ENCODE measurements at regions not wholly inside any gene's neighbourhood (a gene's known extent, or its start where the extent isn't known, plus 50 kb on each side); places are given as distances from the start of the nearest gene placed in this dataset.

DNA sequence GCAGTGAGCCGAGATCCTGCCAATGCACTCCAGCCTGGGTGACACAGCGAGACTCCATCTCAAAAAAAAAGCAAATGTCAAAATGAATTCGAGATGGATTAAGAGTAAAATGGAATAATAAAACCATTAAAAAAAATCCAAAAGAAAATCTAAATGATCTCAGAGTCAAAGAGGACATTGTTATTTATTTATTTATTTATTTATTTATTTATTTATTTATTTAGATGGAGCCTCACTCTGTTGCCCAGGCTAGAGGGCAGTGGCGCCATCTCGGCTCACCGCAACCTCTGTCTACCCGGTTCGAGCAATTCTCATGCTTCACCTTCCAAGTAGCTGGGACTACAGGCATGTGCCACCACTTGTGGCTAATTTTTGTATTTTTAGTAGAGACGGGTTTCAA, 349.2 kb downstream of the ANKRD30A start:
- H3K27me3 ChIP-seq = no peaks in the 10 kb centered on the region
- no peaks in the 10 kb centered on the region for H3K4me1 ChIP-seq
- no peaks in the 10 kb centered on the region for H3K36me3 ChIP-seq
- H3K9me3 ChIP-seq = no peaks in the 10 kb centered on the region
- FAIRE-seq (no peak), DNase-seq (no peak), ATAC-seq (no peak)
- no peak overlapping the region for H3K27ac ChIP-seq
- intact Hi-C loops (cut with DNase I) = no loop called here
- 78 to 90% methylated on average over 9 of the region's 9 CpGs for WGBS, 2 donors
- TF ChIP-seq, protein P1, sequence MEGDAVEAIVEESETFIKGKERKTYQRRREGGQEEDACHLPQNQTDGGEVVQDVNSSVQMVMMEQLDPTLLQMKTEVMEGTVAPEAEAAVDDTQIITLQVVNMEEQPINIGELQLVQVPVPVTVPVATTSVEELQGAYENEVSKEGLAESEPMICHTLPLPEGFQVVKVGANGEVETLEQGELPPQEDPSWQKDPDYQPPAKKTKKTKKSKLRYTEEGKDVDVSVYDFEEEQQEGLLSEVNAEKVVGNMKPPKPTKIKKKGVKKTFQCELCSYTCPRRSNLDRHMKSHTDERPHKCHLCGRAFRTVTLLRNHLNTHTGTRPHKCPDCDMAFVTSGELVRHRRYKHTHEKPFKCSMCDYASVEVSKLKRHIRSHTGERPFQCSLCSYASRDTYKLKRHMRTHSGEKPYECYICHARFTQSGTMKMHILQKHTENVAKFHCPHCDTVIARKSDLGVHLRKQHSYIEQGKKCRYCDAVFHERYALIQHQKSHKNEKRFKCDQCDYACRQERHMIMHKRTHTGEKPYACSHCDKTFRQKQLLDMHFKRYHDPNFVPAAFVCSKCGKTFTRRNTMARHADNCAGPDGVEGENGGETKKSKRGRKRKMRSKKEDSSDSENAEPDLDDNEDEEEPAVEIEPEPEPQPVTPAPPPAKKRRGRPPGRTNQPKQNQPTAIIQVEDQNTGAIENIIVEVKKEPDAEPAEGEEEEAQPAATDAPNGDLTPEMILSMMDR (IDR thresholded peaks at IDR 0.05) = no peak
- no peak overlapping the region for H3K4me3 ChIP-seq

GRCh38 chr10:37473906-37474305, 348.5 kb downstream of the ANKRD30A start:
- ATAC-seq = no peak
- no peak for DNase-seq
- no peak overlapping the region for H3K4me3 ChIP-seq
- TF ChIP-seq, protein P1 (IDR thresholded peaks at IDR 0.05) = no peak
- no peaks in the 10 kb centered on the region for H3K36me3 ChIP-seq
- H3K27me3 ChIP-seq = no peaks in the 10 kb centered on the region
- H3K27ac ChIP-seq = no peak overlapping the region
- no peaks in the 10 kb centered on the region for H3K4me1 ChIP-seq
- WGBS, 2 donors = 70 to 82% methylated on average over 4 of the region's 4 CpGs
- intact Hi-C loops (cut with DNase I) = no loop called here
- H3K9me3 ChIP-seq = no peaks in the 10 kb centered on the region
- no peak for FAIRE-seq

- DNase-seq (no peak), FAIRE-seq (no peak), ATAC-seq (no peak)
- H3K4me1 ChIP-seq = no peaks in the 10 kb centered on the region
- WGBS, 2 donors = 46 to 51% methylated on average over 5 of the region's 5 CpGs
- no peak overlapping the region for H3K4me3 ChIP-seq
- intact Hi-C loops (cut with DNase I) = no loop called here
- H3K27me3 ChIP-seq = no peaks in the 10 kb centered on the region
- TF ChIP-seq, protein P1 (IDR thresholded peaks at IDR 0.05) = no peak
- H3K27ac ChIP-seq = no peak overlapping the region
- H3K36me3 ChIP-seq = no peaks in the 10 kb centered on the region
- H3K9me3 ChIP-seq = no peaks in the 10 kb centered on the region
Observed at GRCh38 chr10:37467246-37467645, 341.8 kb downstream of the ANKRD30A start.

- no peak for DNase-seq
- intact Hi-C loops (cut with DNase I) = no loop called here
- H3K27me3 ChIP-seq = no peaks in the 10 kb centered on the region
- ATAC-seq = no peak
- H3K4me1 ChIP-seq = no peaks in the 10 kb centered on the region
- WGBS, 2 donors = 82 to 92% methylated on average over 1 of the region's 1 CpG
- H3K27ac ChIP-seq = no peak overlapping the region
- TF ChIP-seq, protein P1 (IDR thresholded peaks at IDR 0.05) = no peak
- no peak overlapping the region for H3K4me3 ChIP-seq
- H3K9me3 ChIP-seq = no peaks in the 10 kb centered on the region
- H3K36me3 ChIP-seq = no peaks in the 10 kb centered on the region
- FAIRE-seq = no peak
Observed at GRCh38 chr10:37456456-37456855, 331.1 kb downstream of the ANKRD30A start.

- FAIRE-seq = no peak
- TF ChIP-seq, protein P1 (IDR thresholded peaks at IDR 0.05) = no peak
- Histone ChIP-seq H3K36me3 (no peaks in the 10 kb centered on the region), H3K9me3 (no peaks in the 10 kb centered on the region), H3K4me3 (no peak overlapping the region), H3K4me1 (no peaks in the 10 kb centered on the region), H3K27me3 (no peaks in the 10 kb centered on the region), H3K27ac (no peak overlapping the region)
- ATAC-seq = no peak
- no peak for DNase-seq
- intact Hi-C loops (cut with DNase I) = no loop called here
- WGBS, 2 donors = 32 to 47% methylated on average over 5 of the region's 5 CpGs
Observed at GRCh38 chr10:37448161-37448560, 322.8 kb downstream of the ANKRD30A start.

Measured in pancreas (tissue), 10 donors.